CD14-positive monocyte (primary cell): ENCODE measurements at regions not wholly inside any gene's neighbourhood (a gene's known extent, or its start where the extent isn't known, plus 50 kb on each side); places are given as distances from the start of the nearest gene placed in this dataset.
A peak's percentile ranks its signal among the peaks of the same experiment; 100 is the strongest.

Experiments
- DNase-seq, 3 donors: peaks; one replicate each; pipeline ENCODE4 v3.0.0-alpha.2; 2011 to 2022
- H2AFZ ChIP-seq: 2 replicates; pipeline ENCODE4 v1.6.0; 2012; ENCODE audit warnings: mild to moderate bottlenecking, low read depth, low read length, inconsistent platforms; ENCODE audit not compliant: insufficient read depth, poor library complexity, severe bottlenecking
- H3K27ac ChIP-seq, 2 donors: 1 replicate in 1 of 2; 2 replicates in 1 of 2; pipeline ENCODE4 v1.5.1; 2012 to 2013; ENCODE audit warnings: low read length in 2 of 2, control low read depth in 1 of 2, inconsistent platforms in 1 of 2, low read depth in 1 of 2, mild to moderate bottlenecking in 1 of 2
- H3K27me3 ChIP-seq, 2 donors: one replicate each; pipeline versions ENCODE4 v1.6.0 to v1.6.1; 2011 to 2013; ENCODE audit warnings: low read length in 2 of 2; ENCODE audit not compliant: control insufficient read depth in 2 of 2, insufficient read depth in 2 of 2
- H3K36me3 ChIP-seq, 2 donors: replicated peaks in 1 of 2; 1 replicate in 1 of 2; 2 replicates in 1 of 2; pipeline versions ENCODE4 v1.5.1 to v1.6.1; 2012 to 2013; ENCODE audit warnings: low read length in 2 of 2, control low read depth in 1 of 2, inconsistent platforms in 1 of 2, mild to moderate bottlenecking in 1 of 2; ENCODE audit not compliant: insufficient read depth in 2 of 2, control insufficient read depth in 1 of 2
- H3K4me1 ChIP-seq, 2 donors: 1 replicate in 1 of 2; 2 replicates in 1 of 2; pipeline versions ENCODE4 v1.5.1 to v1.6.1; 2012 to 2013; ENCODE audit warnings: low read length in 2 of 2, control low read depth in 1 of 2, inconsistent platforms in 1 of 2, mild to moderate bottlenecking in 1 of 2, moderate library complexity in 1 of 2; ENCODE audit not compliant: insufficient read depth in 2 of 2, control insufficient read depth in 1 of 2
- H3K4me2 ChIP-seq: replicated peaks from 2 replicates; pipeline ENCODE3; 2012; ENCODE audit warnings: low read length, moderate library complexity, mild to moderate bottlenecking; ENCODE audit not compliant: poor library complexity, severe bottlenecking; ENCODE audit errors: extremely low read depth
- H3K4me3 ChIP-seq, 3 experiments: fragments of 200-600 bp in 1 of 3; sonication (generic) in 1 of 3; replicated peaks in 1 of 3; 1 replicate in 2 of 3; 2 replicates in 1 of 3; pipeline ENCODE4 v1.5.1; 2011 to 2013; ENCODE audit warnings: low read length in 3 of 3, mild to moderate bottlenecking in 3 of 3, control low read depth in 2 of 3, low read depth in 2 of 3, inconsistent platforms in 1 of 3, moderate library complexity in 1 of 3
- H3K79me2 ChIP-seq: 2 replicates; pipeline ENCODE4 v1.6.0; 2012; ENCODE audit warnings: mild to moderate bottlenecking, control low read depth, inconsistent platforms, low read length, moderate library complexity; ENCODE audit not compliant: insufficient read depth
- H3K9ac ChIP-seq: 2 replicates; pipeline ENCODE4 v1.6.0; 2017; ENCODE audit warnings: low read length, mild to moderate bottlenecking; ENCODE audit not compliant: insufficient read depth, poor library complexity, severe bottlenecking
- H3K9me3 ChIP-seq, 2 donors: replicated peaks in 1 of 2; 1 replicate in 1 of 2; 2 replicates in 1 of 2; pipeline versions ENCODE4 v1.5.1 to v1.6.1; 2012 to 2013; ENCODE audit warnings: low read length in 2 of 2, control low read depth in 1 of 2; ENCODE audit not compliant: control insufficient read depth in 1 of 2, insufficient read depth in 1 of 2
- H4K20me1 ChIP-seq: 2 replicates; pipeline ENCODE4 v1.6.0; 2012; ENCODE audit warnings: mild to moderate bottlenecking, low read length, control low read depth, moderate library complexity; ENCODE audit not compliant: insufficient read depth
- H3K27ac Mint-ChIP-seq, 7 donors: one replicate each; pipeline ENCODE4 v1.8.0; 2020; ENCODE audit warnings: mild to moderate bottlenecking in 7 of 7, mixed read lengths in 7 of 7, moderate library complexity in 6 of 7, inconsistent platforms in 2 of 7
- H3K27me3 Mint-ChIP-seq, 3 donors: one replicate each; pipeline ENCODE4 v1.8.0; 2021 to 2022; ENCODE audit warnings: low read depth in 3 of 3, mild to moderate bottlenecking in 3 of 3, mixed read lengths in 3 of 3, moderate library complexity in 3 of 3, inconsistent platforms in 1 of 3
- H3K36me3 Mint-ChIP-seq, 2 donors: one replicate each; pipeline ENCODE4 v1.8.0; 2020; ENCODE audit warnings: mixed read lengths in 2 of 2, inconsistent platforms in 1 of 2, mild to moderate bottlenecking in 1 of 2
- H3K4me1 Mint-ChIP-seq: one replicate; pipeline ENCODE4 v1.8.0; 2020; ENCODE audit warnings: mild to moderate bottlenecking, mixed read lengths
- H3K4me3 Mint-ChIP-seq, 2 donors: one replicate each; pipeline ENCODE4 v1.8.0; 2020; ENCODE audit warnings: mild to moderate bottlenecking in 2 of 2, mixed read lengths in 2 of 2, moderate library complexity in 1 of 2
- H3K9me3 Mint-ChIP-seq, 7 donors: one replicate each; pipeline ENCODE4 v1.8.0; 2020 to 2022; ENCODE audit warnings: mixed read lengths in 7 of 7, mild to moderate bottlenecking in 6 of 7, moderate library complexity in 6 of 7, inconsistent platforms in 2 of 7
- CTCF ChIP-seq: fragments of 200-600 bp; IDR thresholded peaks from one replicate; pipeline ENCODE4 v1.8.0; 2022; ENCODE audit warnings: antibody characterized with exemption, mild to moderate bottlenecking
- WGBS: methylation state at CpG from one replicate; pipeline ENCODE4 v1.1.5; 2013; ENCODE audit warnings: missing lambda C conversion rate; ENCODE audit not compliant: insufficient coverage; 5-methylcytosine and 5-hydroxymethylcytosine counted together
- intact Hi-C, 2 donors: fragments of 100-400 bp; cut with micrococcal nuclease; formaldehyde crosslinking; loops; one replicate each; pipeline versions ENCODE4 v1.15.0 to v1.15.1; 2023

GRCh38 chr12:14313379-14314138 lies 51.9 kb upstream of the ATF7IP start:
- H3K9me3 ChIP-seq, result peaks cover 5 to 9% of the 10 kb centered on the region in 2 donors
- peaks cover 2 to 7% of the 10 kb centered on the region in 2 donors for H3K36me3 Mint-ChIP-seq
- no peak for DNase-seq
- no peaks in the 10 kb centered on the region for H3K27me3 ChIP-seq
- no peak overlapping the region for H3K27ac Mint-ChIP-seq
- H3K9me3 Mint-ChIP-seq, result peaks cover 6 to 16% (median 10%) of the 10 kb centered on the region in 7 donors
- H3K9ac ChIP-seq, result no peak overlapping the region
- H3K4me2 ChIP-seq, result no peak overlapping the region
- no peak overlapping the region for H3K4me3 ChIP-seq
- peaks cover 16% of the 10 kb centered on the region for H3K4me1 Mint-ChIP-seq
- TF ChIP-seq CTCF, result no peak
- H2AFZ ChIP-seq, result no peak overlapping the region
- no peaks in the 10 kb centered on the region for H4K20me1 ChIP-seq
- H3K27me3 Mint-ChIP-seq, result peaks cover 0 to 3% (median 0%) of the 10 kb centered on the region in 3 donors
- 100% methylated on average over 5 of the region's 7 CpGs for WGBS
- peaks cover 14 to 18% of the 10 kb centered on the region in 2 donors for H3K4me1 ChIP-seq
- H3K27ac ChIP-seq, result peak overlapping the region in 1 of 2 donors; percentile 65
- no peaks in the 10 kb centered on the region for H3K36me3 ChIP-seq
- no peaks in the 10 kb centered on the region for H3K79me2 ChIP-seq
- intact Hi-C loops, result no loop called here
- H3K4me3 Mint-ChIP-seq, result no peak overlapping the region

GRCh38 chr12:14314801-14315200 lies 50.7 kb upstream of the ATF7IP start:
- peak overlapping the region; percentile 60 to 87 (median 75) for H3K27ac Mint-ChIP-seq
- H2AFZ ChIP-seq, result no peak overlapping the region
- H3K27me3 Mint-ChIP-seq, result peaks cover 0 to 3% (median 0%) of the 10 kb centered on the region in 3 donors
- H3K36me3 Mint-ChIP-seq, result peaks cover 2 to 7% of the 10 kb centered on the region in 2 donors
- 100% methylated on average over 1 of the region's 6 CpGs for WGBS
- no peaks in the 10 kb centered on the region for H3K36me3 ChIP-seq
- DNase-seq, result peak; percentile 71 to 82 (median 78)
- no peak overlapping the region for H3K4me2 ChIP-seq
- H3K9me3 Mint-ChIP-seq, result peaks cover 8 to 20% (median 11%) of the 10 kb centered on the region in 7 donors
- peaks cover 14 to 18% of the 10 kb centered on the region in 2 donors for H3K4me1 ChIP-seq
- intact Hi-C loops, result no loop called here
- H4K20me1 ChIP-seq, result no peaks in the 10 kb centered on the region
- no peak overlapping the region for H3K4me3 Mint-ChIP-seq
- H3K27ac ChIP-seq, result peak overlapping the region; percentile 59 to 65
- H3K4me1 Mint-ChIP-seq, result peaks cover 16% of the 10 kb centered on the region
- TF ChIP-seq CTCF, result no peak
- H3K79me2 ChIP-seq, result no peaks in the 10 kb centered on the region
- H3K9me3 ChIP-seq, result peaks cover 5 to 9% of the 10 kb centered on the region in 2 donors
- H3K27me3 ChIP-seq, result no peaks in the 10 kb centered on the region
- H3K4me3 ChIP-seq, result no peak overlapping the region
- H3K9ac ChIP-seq, result no peak overlapping the region
